Kidney (tissue), 13 donors: ENCODE measurements at regions not wholly inside any gene's neighbourhood (a gene's known extent, or its start where the extent isn't known, plus 50 kb on each side); places are given as distances from the start of the nearest gene placed in this dataset.
A peak's percentile ranks its signal among the peaks of the same experiment; 100 is the strongest.

ENCODE experiments used
- DNase-seq, 5 donors: peaks; one replicate each; pipeline ENCODE4 v3.0.0-alpha.2; 2013 to 2020
- FAIRE-seq: peaks from 2 replicates; lab custom pipeline; 2012; peaks lifted over from hg19 to GRCh38; lab: Jason Lieb, UNC
- H3K27ac ChIP-seq, 2 donors: one replicate each; pipeline ENCODE4 v1.7.0; 2013; ENCODE audit warnings: low read depth in 2 of 2, low read length in 2 of 2, inconsistent platforms in 1 of 2
- H3K27me3 ChIP-seq: one replicate; pipeline ENCODE4 v1.7.1; 2013; ENCODE audit warnings: low read length, inconsistent platforms; ENCODE audit not compliant: control insufficient read depth, insufficient read depth
- H3K36me3 ChIP-seq, 3 donors: one replicate each; pipeline versions ENCODE4 v1.7.0 to v1.7.1; 2013; ENCODE audit warnings: low read length in 3 of 3, control low read depth in 1 of 3, inconsistent platforms in 1 of 3; ENCODE audit not compliant: insufficient read depth in 3 of 3, control insufficient read depth in 2 of 3
- H3K4me1 ChIP-seq, 3 donors: one replicate each; pipeline versions ENCODE4 v1.7.0 to v1.7.1; 2013; ENCODE audit warnings: low read length in 3 of 3, inconsistent platforms in 1 of 3, low read depth in 1 of 3; ENCODE audit not compliant: control insufficient read depth in 2 of 3, insufficient read depth in 2 of 3
- H3K4me3 ChIP-seq, 3 donors: one replicate each; pipeline versions ENCODE4 v1.7.0 to v1.8.1; 2013; ENCODE audit warnings: low read length in 3 of 3, control low read depth in 1 of 3, inconsistent platforms in 1 of 3
- H3K9ac ChIP-seq, 3 donors: one replicate each; pipeline versions ENCODE4 v1.7.0 to v1.7.1; 2013; ENCODE audit warnings: low read length in 3 of 3, control low read depth in 1 of 3, inconsistent platforms in 1 of 3
- H3K9me3 ChIP-seq, 3 donors: one replicate each; pipeline versions ENCODE4 v1.7.0 to v1.7.1; 2013; ENCODE audit warnings: low read length in 3 of 3, control low read depth in 1 of 3, inconsistent platforms in 1 of 3; ENCODE audit not compliant: control insufficient read depth in 2 of 3, insufficient read depth in 1 of 3
- intact Hi-C: fragments of 100-400 bp; cut with DNase I; formaldehyde crosslinking; loops from one replicate; pipeline ENCODE4 v1.11.1; 2022
- TF ChIP-seq, protein P1 (sequence below): IDR thresholded peaks from 3 replicates; pipeline ENCODE4 v1.5.1; 2012; ENCODE audit warnings: mild to moderate bottlenecking, moderate library complexity, borderline replicate concordance; ENCODE audit not compliant: insufficient read depth; ENCODE audit errors: extremely low read depth
- donor health status: control.
- donor health status: control.
- donor health status: control.
- donor health status: control.
- donor health status: control.
- donor health status: DM: yes; HTN: yes; CAD: no.
- donor health status: Normal renal cell carcinoma (clear cell type).

DNA sequence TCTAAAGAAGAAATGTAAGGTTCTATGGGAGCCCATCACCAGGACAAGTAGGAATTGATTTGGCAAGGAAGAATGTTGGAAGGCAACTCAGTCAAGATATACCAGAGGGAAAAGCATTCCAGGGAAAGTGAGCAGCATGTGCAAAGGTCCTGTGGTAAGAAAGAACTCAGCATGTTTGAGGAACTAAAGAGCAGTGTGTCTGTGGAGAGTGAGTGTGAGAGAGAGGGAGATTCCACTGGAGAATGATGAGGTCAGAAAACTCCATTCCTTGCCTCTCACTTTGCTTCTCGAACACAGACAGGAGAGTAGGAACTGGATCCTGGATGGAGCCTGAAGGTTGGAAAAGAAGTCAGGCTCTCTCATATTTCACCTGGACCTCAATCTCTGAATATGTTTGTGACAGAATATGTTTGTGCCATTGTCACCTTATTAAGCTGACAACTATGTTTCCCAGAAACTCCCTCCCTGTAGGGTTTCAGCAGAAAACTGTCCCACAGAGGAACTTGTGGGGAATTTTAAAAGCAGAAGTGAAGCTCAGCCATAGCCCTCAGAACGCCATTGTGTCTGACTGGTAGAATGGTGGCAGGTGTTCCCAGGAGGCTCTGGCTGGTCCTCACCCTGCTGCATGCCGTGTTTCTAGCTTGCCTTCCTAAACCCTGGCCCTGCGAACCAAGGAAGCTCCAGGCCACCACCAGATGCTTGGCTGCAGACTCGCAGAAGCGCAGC, 382.4 kb upstream of the XYLT1 start:
- no peaks in the 10 kb centered on the region for H3K27me3 ChIP-seq
- intact Hi-C loops, result no loop called here
- H3K27ac ChIP-seq, result no peak overlapping the region
- no peaks in the 10 kb centered on the region for H3K9me3 ChIP-seq
- H3K4me3 ChIP-seq, result no peak overlapping the region
- no peak for FAIRE-seq
- TF ChIP-seq, protein P1, sequence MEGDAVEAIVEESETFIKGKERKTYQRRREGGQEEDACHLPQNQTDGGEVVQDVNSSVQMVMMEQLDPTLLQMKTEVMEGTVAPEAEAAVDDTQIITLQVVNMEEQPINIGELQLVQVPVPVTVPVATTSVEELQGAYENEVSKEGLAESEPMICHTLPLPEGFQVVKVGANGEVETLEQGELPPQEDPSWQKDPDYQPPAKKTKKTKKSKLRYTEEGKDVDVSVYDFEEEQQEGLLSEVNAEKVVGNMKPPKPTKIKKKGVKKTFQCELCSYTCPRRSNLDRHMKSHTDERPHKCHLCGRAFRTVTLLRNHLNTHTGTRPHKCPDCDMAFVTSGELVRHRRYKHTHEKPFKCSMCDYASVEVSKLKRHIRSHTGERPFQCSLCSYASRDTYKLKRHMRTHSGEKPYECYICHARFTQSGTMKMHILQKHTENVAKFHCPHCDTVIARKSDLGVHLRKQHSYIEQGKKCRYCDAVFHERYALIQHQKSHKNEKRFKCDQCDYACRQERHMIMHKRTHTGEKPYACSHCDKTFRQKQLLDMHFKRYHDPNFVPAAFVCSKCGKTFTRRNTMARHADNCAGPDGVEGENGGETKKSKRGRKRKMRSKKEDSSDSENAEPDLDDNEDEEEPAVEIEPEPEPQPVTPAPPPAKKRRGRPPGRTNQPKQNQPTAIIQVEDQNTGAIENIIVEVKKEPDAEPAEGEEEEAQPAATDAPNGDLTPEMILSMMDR, result no peak
- H3K36me3 ChIP-seq, result no peaks in the 10 kb centered on the region
- H3K4me1 ChIP-seq, result no peaks in the 10 kb centered on the region
- H3K9ac ChIP-seq, result no peak overlapping the region
- DNase-seq, result no peak

DNA sequence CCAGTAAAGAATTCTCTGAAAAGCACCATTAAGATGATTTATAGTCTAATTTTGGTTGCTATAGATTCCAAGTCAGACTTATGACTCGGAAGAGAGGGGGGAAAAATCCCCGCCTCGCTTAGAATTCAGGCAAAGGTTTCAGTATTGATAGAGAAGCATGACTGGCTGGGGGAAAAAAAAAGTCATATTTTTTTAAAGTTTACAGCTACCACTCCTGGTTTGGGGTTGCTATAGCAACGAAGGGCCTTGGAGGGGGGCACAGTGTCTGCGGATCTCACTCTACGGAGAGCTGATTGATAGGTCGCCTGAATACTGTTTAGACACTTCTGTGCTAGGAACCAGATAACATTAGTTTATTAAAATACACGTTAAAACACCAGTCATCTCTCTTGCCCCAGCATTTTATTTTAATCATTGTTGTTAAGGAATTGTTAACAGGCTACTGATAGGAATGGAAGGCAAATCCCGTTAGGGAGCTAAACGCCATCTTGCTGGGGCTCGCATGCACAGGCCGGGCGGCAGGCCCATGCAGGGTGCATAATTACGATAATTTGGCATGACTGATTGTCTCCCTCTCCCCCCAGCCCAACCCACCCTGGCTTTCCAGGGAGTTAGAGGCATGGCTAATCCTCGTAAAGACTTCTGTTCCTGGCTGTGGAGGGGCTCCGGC, 380.0 kb upstream of the XYLT1 start:
- Histone ChIP-seq H3K9me3 (no peaks in the 10 kb centered on the region), H3K27me3 (no peaks in the 10 kb centered on the region), H3K27ac (no peak overlapping the region), H3K9ac (no peak overlapping the region), H3K36me3 (no peaks in the 10 kb centered on the region), H3K4me1 (no peaks in the 10 kb centered on the region), H3K4me3 (no peak overlapping the region)
- intact Hi-C loops, result no loop called here
- TF ChIP-seq, protein P1, result no peak
- DNase-seq (peak in 2 of 5 donors; percentile 32 to 43), FAIRE-seq (no peak)

DNA sequence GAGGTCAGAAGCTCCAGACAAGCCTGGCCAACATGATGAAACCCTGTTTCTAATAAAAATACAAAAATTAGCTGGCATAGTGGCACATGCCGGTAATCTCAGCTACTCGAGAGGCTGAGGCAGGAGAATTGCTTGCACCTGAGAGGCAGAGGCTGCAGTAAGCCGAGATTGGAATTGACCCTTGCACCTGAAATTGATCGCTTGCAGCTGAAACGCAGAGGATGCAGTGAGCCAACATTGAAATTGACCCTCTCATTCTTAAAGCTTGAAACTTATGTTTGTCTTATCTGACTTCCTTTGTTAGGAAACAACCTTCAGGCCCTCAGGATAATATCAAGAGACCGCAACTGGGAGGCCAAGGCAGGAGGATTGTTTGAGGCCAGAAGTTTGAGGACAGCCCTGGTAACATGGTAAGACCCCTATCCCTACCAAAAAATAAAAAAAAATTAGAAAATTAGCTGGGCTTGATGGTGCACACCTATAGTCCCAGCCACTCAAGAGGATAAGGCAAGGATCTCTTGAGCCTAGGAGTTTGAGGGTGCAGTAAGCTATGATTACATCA, 376.6 kb upstream of the XYLT1 start:
- intact Hi-C loops, result no loop called here
- H3K27ac ChIP-seq, result no peak overlapping the region
- FAIRE-seq (no peak), DNase-seq (no peak)
- no peaks in the 10 kb centered on the region for H3K9me3 ChIP-seq
- no peaks in the 10 kb centered on the region for H3K27me3 ChIP-seq
- H3K9ac ChIP-seq, result no peak overlapping the region
- no peaks in the 10 kb centered on the region for H3K36me3 ChIP-seq
- no peak overlapping the region for H3K4me3 ChIP-seq
- TF ChIP-seq, protein P1, result no peak
- H3K4me1 ChIP-seq, result no peaks in the 10 kb centered on the region
